H9 (cell line): ENCODE measurements at regions not wholly inside any gene's neighbourhood (a gene's known extent, or its start where the extent isn't known, plus 50 kb on each side); places are given as distances from the start of the nearest gene placed in this dataset.

Experiments used
- DNase-seq: peaks from one replicate; pipeline ENCODE4 v3.0.0-alpha.2; 2017
- H2AFZ ChIP-seq: one replicate; pipeline ENCODE4 v1.6.1; 2013; ENCODE audit warnings: mild to moderate bottlenecking, low read length, control low read depth, moderate library complexity
- H2AK5ac ChIP-seq: 2 replicates; pipeline ENCODE4 v1.6.1; 2013; ENCODE audit warnings: low read length, control low read depth, mixed read lengths; ENCODE audit not compliant: insufficient read length
- H2BK120ac ChIP-seq: one replicate; pipeline ENCODE4 v1.6.1; 2013; ENCODE audit warnings: low read depth, mild to moderate bottlenecking, low read length, control low read depth, inconsistent platforms; ENCODE audit not compliant: poor library complexity, severe bottlenecking
- H2BK12ac ChIP-seq: 2 replicates; pipeline ENCODE4 v1.6.1; 2013; ENCODE audit warnings: low read length, control low read depth, mixed read lengths, low read depth; ENCODE audit not compliant: insufficient read length
- H2BK15ac ChIP-seq: 2 replicates; pipeline ENCODE4 v1.6.1; 2013; ENCODE audit warnings: low read depth, low read length, control low read depth
- H2BK20ac ChIP-seq: one replicate; pipeline ENCODE4 v1.6.1; 2013; ENCODE audit warnings: low read depth, mild to moderate bottlenecking, low read length, control low read depth, inconsistent platforms; ENCODE audit not compliant: poor library complexity, severe bottlenecking
- H2BK5ac ChIP-seq: 2 replicates; pipeline ENCODE4 v1.6.1; 2013; ENCODE audit warnings: low read length, control low read depth, mixed read lengths; ENCODE audit not compliant: insufficient read length
- H3K14ac ChIP-seq: 2 replicates; pipeline ENCODE4 v1.6.1; 2013; ENCODE audit warnings: low read length, control low read depth; ENCODE audit not compliant: insufficient read depth
- H3K18ac ChIP-seq: 2 replicates; pipeline ENCODE4 v1.6.1; 2013; ENCODE audit warnings: low read depth, mild to moderate bottlenecking, mixed read lengths, low read length, control low read depth; ENCODE audit not compliant: insufficient read length
- H3K23ac ChIP-seq: 2 replicates; pipeline ENCODE4 v1.6.1; 2013; ENCODE audit warnings: low read length, control low read depth, mixed read lengths, low read depth; ENCODE audit not compliant: insufficient read length
- H3K23me2 ChIP-seq: 2 replicates; pipeline ENCODE4 v1.6.1; 2013; ENCODE audit warnings: low read depth, mild to moderate bottlenecking, mixed read lengths, low read length, control low read depth; ENCODE audit not compliant: insufficient read length, poor library complexity, severe bottlenecking
- H3K27ac ChIP-seq: 2 replicates; pipeline ENCODE4 v1.5.1; 2013; ENCODE audit warnings: low read length, control low read depth, mixed read lengths, low read depth; ENCODE audit not compliant: insufficient read length
- H3K27me3 ChIP-seq: 2 replicates; pipeline ENCODE4 v1.6.1; 2013; ENCODE audit warnings: low read length, control low read depth, inconsistent platforms; ENCODE audit not compliant: insufficient read depth
- H3K4ac ChIP-seq: 2 replicates; pipeline ENCODE4 v1.6.1; 2013; ENCODE audit warnings: low read depth, mild to moderate bottlenecking, control low read depth, inconsistent platforms, low read length, moderate library complexity
- H3K4me1 ChIP-seq: 2 replicates; pipeline ENCODE4 v1.6.1; 2013; ENCODE audit warnings: low read length, control low read depth, inconsistent platforms; ENCODE audit not compliant: insufficient read depth
- H3K4me2 ChIP-seq: 2 replicates; pipeline ENCODE4 v1.6.1; 2013; ENCODE audit warnings: low read length, control low read depth, mixed read lengths; ENCODE audit not compliant: insufficient read length, insufficient read depth
- H3K56ac ChIP-seq: 2 replicates; pipeline ENCODE4 v1.6.1; 2013; ENCODE audit warnings: low read depth, mild to moderate bottlenecking, mixed read lengths, low read length, control low read depth; ENCODE audit not compliant: insufficient read length
- H3K79me1 ChIP-seq: 2 replicates; pipeline ENCODE4 v1.6.1; 2013; ENCODE audit warnings: low read depth, mild to moderate bottlenecking, moderate library complexity, low read length, control low read depth, inconsistent platforms; ENCODE audit not compliant: insufficient read depth, poor library complexity, severe bottlenecking
- H3K79me2 ChIP-seq: 2 replicates; pipeline ENCODE4 v1.6.1; 2013; ENCODE audit warnings: low read length, control low read depth, inconsistent platforms; ENCODE audit not compliant: insufficient read depth
- H3K9ac ChIP-seq: 2 replicates; pipeline ENCODE4 v1.6.1; 2013; ENCODE audit warnings: low read length, control low read depth, mixed read lengths; ENCODE audit not compliant: insufficient read length; ENCODE audit errors: extremely low read depth
- H3K9me3 ChIP-seq: one replicate; pipeline ENCODE4 v1.6.1; 2013; ENCODE audit warnings: low read depth, low read length, inconsistent platforms; ENCODE audit not compliant: control insufficient read depth
- H3T11ph ChIP-seq: one replicate; pipeline ENCODE4 v1.6.1; 2013; ENCODE audit warnings: mild to moderate bottlenecking, low read length, control low read depth, inconsistent platforms
- H4K20me1 ChIP-seq: one replicate; pipeline ENCODE4 v1.6.1; 2013; ENCODE audit not compliant: control insufficient read depth, insufficient read length, insufficient read depth
- H4K5ac ChIP-seq: 2 replicates; pipeline ENCODE4 v1.6.1; 2013; ENCODE audit warnings: low read depth, mild to moderate bottlenecking, mixed read lengths, low read length, control low read depth; ENCODE audit not compliant: insufficient read length
- H4K8ac ChIP-seq: replicated peaks from 2 replicates; pipeline ENCODE4 v1.6.1; 2013; ENCODE audit warnings: low read length, control low read depth, mixed read lengths, low read depth; ENCODE audit not compliant: insufficient read length
- H4K91ac ChIP-seq: 2 replicates; pipeline ENCODE4 v1.6.1; 2013; ENCODE audit warnings: low read depth, mild to moderate bottlenecking, moderate library complexity, mixed read lengths, low read length, control low read depth; ENCODE audit not compliant: insufficient read length
- H3K27ac Mint-ChIP-seq, 3 experiments: 2 replicates in 2 of 3; 3 replicates in 1 of 3; pipeline ENCODE4 v1.8.0; 2020 to 2021; ENCODE audit warnings: mixed read lengths in 3 of 3, mild to moderate bottlenecking in 1 of 3, moderate library complexity in 1 of 3
- H3K27me3 Mint-ChIP-seq: 2 replicates; pipeline ENCODE4 v1.8.0; 2021; ENCODE audit warnings: low read depth, mild to moderate bottlenecking, moderate library complexity, mixed read lengths
- H3K36me3 Mint-ChIP-seq, 3 experiments: 2 replicates in 2 of 3; 3 replicates in 1 of 3; pipeline ENCODE4 v1.8.0; 2020 to 2021; ENCODE audit warnings: low read depth in 3 of 3, mixed read lengths in 3 of 3; ENCODE audit not compliant: insufficient read depth in 1 of 3
- H3K4me1 Mint-ChIP-seq, 2 experiments: 2 replicates each; pipeline ENCODE4 v1.8.0; 2020; ENCODE audit warnings: mixed read lengths in 2 of 2
- H3K4me3 Mint-ChIP-seq, 2 experiments: 2 replicates in 1 of 2; 3 replicates in 1 of 2; pipeline ENCODE4 v1.8.0; 2020 to 2021; ENCODE audit warnings: mild to moderate bottlenecking in 2 of 2, mixed read lengths in 2 of 2, moderate library complexity in 1 of 2
- H3K9me3 Mint-ChIP-seq, 2 experiments: 2 replicates in 1 of 2; 3 replicates in 1 of 2; pipeline ENCODE4 v1.8.0; 2020; ENCODE audit warnings: mild to moderate bottlenecking in 2 of 2, mixed read lengths in 2 of 2, moderate library complexity in 1 of 2
- CTCF ChIP-seq: fragments of 200-600 bp; sonication (generic); conservative IDR thresholded peaks from 3 replicates; pipeline ENCODE4 v1.8.0; 2021; ENCODE audit warnings: antibody characterized with exemption, mild to moderate bottlenecking
- WGBS: extraction: QIAGEN DNeasy Blood & Tissue Kit; methylation state at CpG from one replicate; pipeline ENCODE4 v1.1.7; 2013; ENCODE audit warnings: missing lambda C conversion rate, low lambda C conversion rate, mixed read lengths; ENCODE audit not compliant: insufficient read length; ENCODE audit errors: extremely low coverage; 5-methylcytosine and 5-hydroxymethylcytosine counted together

GRCh38 chr5:145163876-145164275, 671.3 kb downstream of the PRELID2 start:
- no peak for TF ChIP-seq CTCF
- no peak for DNase-seq
- H4K20me1 ChIP-seq, result no peaks in the 10 kb centered on the region
- no peaks in the 10 kb centered on the region; a peak in 1 of 5 replicates for H3K9me3 Mint-ChIP-seq
- no peak overlapping the region for H3K4me2 ChIP-seq
- H3K4me3 Mint-ChIP-seq, result no peak overlapping the region
- H3K27ac ChIP-seq, result no peak overlapping the region
- H2BK5ac ChIP-seq, result no peak overlapping the region
- no peak overlapping the region for H2AFZ ChIP-seq
- H2AK5ac ChIP-seq, result no peak overlapping the region
- no peak overlapping the region for H3K23ac ChIP-seq
- H3K79me1 ChIP-seq, result no peaks in the 10 kb centered on the region
- H3K27ac Mint-ChIP-seq, result no peak overlapping the region; a peak in 1 of 7 replicates
- peaks cover 31% of the 10 kb centered on the region for H3K27me3 Mint-ChIP-seq
- H3K14ac ChIP-seq, result no peak overlapping the region
- no peaks in the 10 kb centered on the region for H3K27me3 ChIP-seq
- no peak overlapping the region for H4K5ac ChIP-seq
- no peak overlapping the region for H3K56ac ChIP-seq
- H3K18ac ChIP-seq, result no peak overlapping the region
- H3K9me3 ChIP-seq, result no peaks in the 10 kb centered on the region
- no peak overlapping the region for H4K8ac ChIP-seq
- H3T11ph ChIP-seq, result no peak overlapping the region
- H3K4ac ChIP-seq, result no peak overlapping the region
- H2BK15ac ChIP-seq, result no peak overlapping the region
- no peak overlapping the region for H4K91ac ChIP-seq
- H3K23me2 ChIP-seq, result no peaks in the 10 kb centered on the region
- H2BK12ac ChIP-seq, result no peak overlapping the region
- H2BK120ac ChIP-seq, result no peak overlapping the region
- H3K79me2 ChIP-seq, result no peaks in the 10 kb centered on the region
- H3K36me3 Mint-ChIP-seq, result peaks cover 0 to 1% (median 0%) of the 10 kb centered on the region in 3 experiments; a peak in 1 of 7 replicates
- H3K4me1 Mint-ChIP-seq, result peaks cover 19 to 22% of the 10 kb centered on the region in 2 experiments
- no peak overlapping the region for H3K9ac ChIP-seq
- H2BK20ac ChIP-seq, result no peak overlapping the region
- peaks cover 3% of the 10 kb centered on the region for H3K4me1 ChIP-seq
- WGBS, result no CpG with 5 or more reads among the region's 3 CpGs
